Stimulated activated CD4-positive, alpha-beta T cell treated with anti-CD3 and anti-CD28 coated beads, Interleukin-1b, Interleukin-23, amount 100 ng/mL, for 48 hours (primary cell): ENCODE measurements at regions not wholly inside any gene's neighbourhood (a gene's known extent, or its start where the extent isn't known, plus 50 kb on each side); places are given as distances from the start of the nearest gene placed in this dataset.

ENCODE experiments used
- DNase-seq: peaks from one replicate; pipeline ENCODE4 v3.0.0-alpha.2; 2020

- DNase-seq: no peak
These were observed 57.1 kb downstream of the FAM181B start for GRCh38 chr11:82676483-82677094.

DNA sequence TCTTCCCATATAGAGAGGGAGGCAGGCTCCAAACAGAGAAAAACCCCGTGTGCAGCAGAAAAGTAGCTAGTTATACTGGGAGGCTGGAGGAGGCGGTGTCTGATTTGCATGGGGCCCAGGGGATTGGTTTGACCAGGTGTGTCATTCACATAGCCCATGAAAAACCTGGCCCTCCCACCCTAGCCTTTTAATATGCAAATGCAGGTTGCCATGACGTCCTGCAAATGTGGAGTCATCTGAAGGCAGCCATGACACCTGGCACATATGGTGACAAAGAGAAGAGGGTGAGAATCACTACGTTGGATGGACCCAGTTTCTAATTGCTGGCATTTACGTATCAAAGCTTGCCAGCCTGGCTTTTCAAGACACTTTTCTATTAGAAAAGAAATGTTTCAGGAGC, 57.8 kb downstream of the FAM181B start:
- no peak for DNase-seq

DNA sequence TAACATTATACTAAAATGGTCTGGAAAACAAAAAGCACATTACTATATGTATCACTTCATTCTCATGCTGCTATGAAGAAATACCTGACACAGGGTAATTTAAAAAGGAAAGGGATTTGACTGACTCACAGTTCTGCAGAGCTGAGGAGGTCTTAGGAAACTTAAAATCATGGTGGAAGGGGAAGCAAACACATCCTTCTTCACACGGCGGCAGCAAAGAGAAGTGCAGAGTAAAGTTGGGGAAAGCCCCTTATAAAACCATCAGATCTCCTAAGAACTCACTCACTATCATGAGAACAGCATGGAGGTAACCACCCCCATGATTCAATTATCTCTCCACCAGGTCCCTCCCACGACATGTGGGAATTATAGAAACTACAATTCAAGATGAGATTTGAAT, 60.0 kb downstream of the FAM181B start:
- no peak for DNase-seq

DNA sequence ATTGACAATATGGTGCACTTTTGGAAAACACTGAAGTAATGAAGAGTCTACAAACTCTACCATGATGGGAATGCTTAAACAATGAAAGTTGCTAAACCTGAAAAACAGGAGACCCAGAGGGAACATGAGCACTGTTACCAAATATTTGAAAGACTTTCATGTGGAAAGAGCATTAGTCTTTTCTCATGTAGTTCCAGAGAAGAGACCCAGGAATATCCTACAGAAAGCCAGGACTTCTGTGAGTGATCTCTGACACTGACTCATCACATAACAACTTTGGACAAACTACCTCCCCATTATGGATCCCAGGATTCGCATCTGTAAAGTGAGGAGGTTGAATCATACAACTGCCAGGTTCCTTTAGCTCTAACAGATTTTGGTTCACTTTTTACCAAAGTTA, 62.2 kb downstream of the FAM181B start:
- no peak for DNase-seq

DNA sequence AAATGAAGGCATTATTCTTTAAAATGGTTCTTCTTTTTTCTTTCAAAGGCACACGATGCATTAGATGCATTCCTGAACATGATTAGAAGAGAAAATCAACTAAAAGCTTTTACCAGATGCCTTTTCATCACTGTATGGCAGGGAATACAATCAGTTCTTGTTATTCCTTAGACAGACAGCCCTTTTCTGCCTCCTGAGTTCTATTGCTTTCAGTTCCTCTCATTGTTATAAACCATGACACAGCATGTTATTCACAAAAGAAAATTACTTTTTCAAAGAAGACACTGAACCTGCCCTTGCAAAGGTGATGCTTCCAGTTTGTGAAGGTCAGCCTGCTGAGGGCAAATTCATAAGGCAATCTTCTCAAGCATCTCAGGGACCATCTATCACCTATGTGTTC, 70.1 kb downstream of the FAM181B start:
- no peak for DNase-seq

GRCh38 chr11:82653752-82654151, 79.9 kb downstream of the FAM181B start:
- DNase-seq: no peak

DNA sequence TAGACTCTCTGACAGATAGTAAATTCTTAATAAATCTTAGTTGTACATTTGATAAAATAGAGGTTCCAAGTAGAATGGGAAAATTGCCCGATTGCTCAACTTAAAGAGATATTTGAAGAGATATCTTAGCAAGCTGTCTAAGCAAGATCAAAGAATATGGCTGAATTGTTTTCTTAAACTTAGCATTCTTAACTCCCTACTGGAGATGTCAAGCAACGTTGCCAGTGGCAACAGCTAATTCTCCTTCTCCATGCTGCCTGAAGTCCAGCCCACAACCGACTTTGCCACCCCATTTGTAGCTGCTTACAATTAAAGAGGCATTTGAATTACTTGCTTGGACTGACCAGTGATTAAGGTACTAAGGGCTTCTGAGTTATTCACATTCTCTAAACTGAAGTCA, 94.4 kb downstream of the FAM181B start:
- no peak for DNase-seq

- no peak for DNase-seq
These were observed 97.0 kb downstream of the FAM181B start for GRCh38 chr11:82636615-82637014.

DNA sequence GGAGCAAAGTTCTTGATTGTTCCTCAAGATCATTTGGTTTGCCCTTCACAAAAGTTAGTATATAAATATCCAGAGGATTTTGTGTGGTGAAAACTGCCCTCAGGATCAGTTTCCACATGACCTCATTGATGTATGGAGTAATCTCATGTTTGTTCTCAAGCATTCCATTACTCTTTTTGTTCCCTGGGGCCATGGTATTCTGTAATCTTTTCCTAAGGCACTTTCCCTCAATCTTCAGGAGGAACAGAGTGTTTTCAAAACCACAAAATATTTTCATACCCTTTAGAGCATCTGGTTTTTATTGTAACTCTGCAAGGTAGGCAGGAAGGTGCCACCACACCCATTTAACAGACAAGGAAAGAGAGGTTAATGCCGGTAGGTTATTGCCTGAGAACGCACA, 99.6 kb downstream of the FAM181B start:
- no peak for DNase-seq

GRCh38 chr11:82631722-82632630, 101.7 kb downstream of the FAM181B start:
- no peak for DNase-seq

- no peak for DNase-seq
These were observed 123.0 kb downstream of the FAM181B start for GRCh38 chr11:82610671-82611070.

DNA sequence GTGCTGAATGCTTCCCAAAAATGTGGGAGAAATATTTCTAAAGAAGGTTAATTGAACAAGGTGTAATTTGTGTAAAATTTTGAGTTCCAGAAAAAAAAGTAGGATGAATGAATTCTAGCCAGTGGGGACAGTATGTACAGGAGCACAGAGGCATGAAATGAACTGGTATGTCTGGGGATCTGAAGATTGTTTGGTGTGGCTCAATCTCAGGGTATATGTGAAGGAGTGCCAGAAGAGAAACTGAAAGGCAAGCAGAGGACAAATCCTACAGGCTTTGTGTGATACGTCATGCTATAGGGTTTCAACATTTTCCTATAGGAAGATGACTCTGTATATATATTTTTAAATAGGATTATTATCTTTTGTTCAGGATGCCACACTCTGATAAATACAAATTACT, 126.9 kb downstream of the FAM181B start:
- no peak for DNase-seq

- DNase-seq: no peak
These were observed 132.0 kb downstream of the FAM181B start for GRCh38 chr11:82601711-82602110.

GRCh38 chr11:82599836-82600235, 133.8 kb downstream of the FAM181B start:
- no peak for DNase-seq

GRCh38 chr11:82586581-82586980, 147.1 kb downstream of the FAM181B start:
- no peak for DNase-seq

- DNase-seq: no peak
These were observed 156.4 kb downstream of the FAM181B start for GRCh38 chr11:82577246-82577645.

DNA sequence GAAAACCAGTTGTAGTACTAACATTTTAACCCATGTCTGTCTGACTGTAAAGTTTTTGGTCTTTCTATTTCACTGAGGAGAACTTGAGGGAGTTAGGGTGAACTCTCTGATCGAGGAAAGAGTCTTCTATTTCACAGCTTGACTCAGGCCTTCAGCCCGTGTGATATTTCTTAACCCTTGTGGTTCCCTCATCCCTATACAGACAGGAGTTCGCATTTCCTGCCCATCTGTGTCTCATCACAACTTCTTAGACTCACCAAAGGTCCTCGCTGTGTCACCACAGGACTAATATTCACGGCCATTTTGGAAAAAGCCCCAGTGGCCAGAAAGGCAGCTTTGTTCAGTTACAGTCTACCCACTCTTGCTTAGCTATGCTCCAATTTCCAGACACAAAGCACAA, 172.8 kb downstream of the FAM181B start:
- DNase-seq: no peak

DNA sequence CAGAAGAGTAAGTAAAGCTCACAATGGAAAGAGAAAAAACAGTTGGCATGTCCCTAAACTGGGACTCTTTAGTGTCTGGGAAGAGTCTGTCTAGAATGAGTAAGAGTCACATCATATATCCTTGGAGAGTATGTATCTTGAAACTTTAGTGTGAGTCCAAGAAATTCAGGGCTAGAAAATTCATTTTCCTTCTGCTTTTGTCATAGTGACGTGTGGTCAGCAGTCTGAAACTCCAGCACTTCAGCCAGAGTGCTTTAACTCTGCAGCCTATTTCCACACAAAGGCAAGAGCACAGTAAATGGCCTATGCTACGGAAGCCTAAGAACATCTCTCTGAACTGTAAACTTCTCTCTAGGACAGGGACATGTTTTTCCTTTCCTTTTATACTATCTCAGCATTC, 174.1 kb downstream of the FAM181B start:
- no peak for DNase-seq

DNA sequence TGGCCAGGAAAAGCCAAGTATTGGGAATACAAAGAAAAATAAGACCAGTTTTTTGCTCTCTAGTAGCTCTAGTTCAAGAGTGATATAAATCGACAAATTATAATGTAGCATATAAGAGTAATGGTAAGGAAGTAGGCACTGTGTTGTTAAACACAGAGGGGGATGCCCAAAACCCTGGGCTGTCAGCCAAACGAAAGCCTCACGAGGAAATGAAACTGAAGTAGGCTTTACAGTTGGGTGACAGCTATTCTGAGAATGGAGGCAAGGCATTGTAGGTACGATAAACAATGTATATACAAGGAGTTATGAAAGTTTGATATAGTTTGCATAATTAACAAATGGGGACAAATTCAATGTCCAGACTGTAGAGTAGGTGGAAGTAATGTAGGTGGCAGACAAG, 176.4 kb downstream of the FAM181B start:
- no peak for DNase-seq

GRCh38 chr11:82556210-82556609, 177.5 kb downstream of the FAM181B start:
- no peak for DNase-seq

GRCh38 chr11:82546661-82547557, 186.8 kb downstream of the FAM181B start:
- no peak for DNase-seq

GRCh38 chr11:82539669-82540068, 194.0 kb downstream of the FAM181B start:
- no peak for DNase-seq

DNA sequence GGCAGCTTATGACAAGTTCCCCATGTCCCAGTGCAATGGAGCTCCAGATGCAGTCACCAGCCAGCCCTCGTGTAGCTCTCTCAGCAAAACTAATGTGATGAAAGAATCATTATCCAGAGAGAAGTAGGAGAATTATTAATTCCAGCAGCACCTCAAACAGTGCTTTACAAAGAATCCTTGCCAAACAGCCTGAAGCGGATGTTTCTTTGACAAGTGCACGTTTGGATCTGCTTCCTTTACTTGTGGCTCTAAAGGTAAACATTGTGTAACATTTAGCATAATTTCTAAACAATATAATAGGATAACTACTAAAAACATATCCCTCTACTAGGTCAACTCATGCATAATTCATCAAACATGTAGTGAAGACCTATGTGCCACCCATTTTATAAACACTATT, 197.0 kb downstream of the FAM181B start:
- DNase-seq: no peak
